ENCODE measurements at regions not wholly inside any gene's neighbourhood (a gene's known extent, or its start where the extent isn't known, plus 50 kb on each side); places are given as distances from the start of the nearest gene placed in this dataset.

DNA sequence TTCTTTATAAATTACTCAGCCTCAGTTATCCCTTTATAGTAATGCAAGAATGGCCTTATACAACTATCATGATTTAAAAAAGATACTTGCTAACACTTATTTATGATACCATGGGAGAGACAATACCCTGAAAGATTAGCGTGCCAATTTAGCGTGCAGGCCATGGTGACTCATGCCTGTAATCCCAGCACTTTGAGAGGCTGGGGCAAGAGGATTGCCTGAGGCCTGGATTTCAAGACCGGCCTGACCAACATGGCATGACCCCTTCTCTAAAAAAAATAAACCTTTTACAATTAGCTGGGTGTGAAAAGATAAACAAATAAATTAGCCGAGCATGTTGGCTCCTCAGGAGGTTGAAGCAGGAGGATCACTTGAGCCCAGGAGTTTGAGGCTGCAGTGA lies 493.4 kb upstream of the FSIP2 start:
- TF ChIP-seq, protein P1, sequence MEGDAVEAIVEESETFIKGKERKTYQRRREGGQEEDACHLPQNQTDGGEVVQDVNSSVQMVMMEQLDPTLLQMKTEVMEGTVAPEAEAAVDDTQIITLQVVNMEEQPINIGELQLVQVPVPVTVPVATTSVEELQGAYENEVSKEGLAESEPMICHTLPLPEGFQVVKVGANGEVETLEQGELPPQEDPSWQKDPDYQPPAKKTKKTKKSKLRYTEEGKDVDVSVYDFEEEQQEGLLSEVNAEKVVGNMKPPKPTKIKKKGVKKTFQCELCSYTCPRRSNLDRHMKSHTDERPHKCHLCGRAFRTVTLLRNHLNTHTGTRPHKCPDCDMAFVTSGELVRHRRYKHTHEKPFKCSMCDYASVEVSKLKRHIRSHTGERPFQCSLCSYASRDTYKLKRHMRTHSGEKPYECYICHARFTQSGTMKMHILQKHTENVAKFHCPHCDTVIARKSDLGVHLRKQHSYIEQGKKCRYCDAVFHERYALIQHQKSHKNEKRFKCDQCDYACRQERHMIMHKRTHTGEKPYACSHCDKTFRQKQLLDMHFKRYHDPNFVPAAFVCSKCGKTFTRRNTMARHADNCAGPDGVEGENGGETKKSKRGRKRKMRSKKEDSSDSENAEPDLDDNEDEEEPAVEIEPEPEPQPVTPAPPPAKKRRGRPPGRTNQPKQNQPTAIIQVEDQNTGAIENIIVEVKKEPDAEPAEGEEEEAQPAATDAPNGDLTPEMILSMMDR (IDR thresholded peaks at IDR 0.05) = no peak
- no peak for TF ChIP-seq POLR2A (IDR thresholded peaks at IDR 0.05)
